ENCODE measurements at regions not wholly inside any gene's neighbourhood (a gene's known extent, or its start where the extent isn't known, plus 50 kb on each side); places are given as distances from the start of the nearest gene placed in this dataset.
A peak's percentile ranks its signal among the peaks of the same experiment; 100 is the strongest.

DNA sequence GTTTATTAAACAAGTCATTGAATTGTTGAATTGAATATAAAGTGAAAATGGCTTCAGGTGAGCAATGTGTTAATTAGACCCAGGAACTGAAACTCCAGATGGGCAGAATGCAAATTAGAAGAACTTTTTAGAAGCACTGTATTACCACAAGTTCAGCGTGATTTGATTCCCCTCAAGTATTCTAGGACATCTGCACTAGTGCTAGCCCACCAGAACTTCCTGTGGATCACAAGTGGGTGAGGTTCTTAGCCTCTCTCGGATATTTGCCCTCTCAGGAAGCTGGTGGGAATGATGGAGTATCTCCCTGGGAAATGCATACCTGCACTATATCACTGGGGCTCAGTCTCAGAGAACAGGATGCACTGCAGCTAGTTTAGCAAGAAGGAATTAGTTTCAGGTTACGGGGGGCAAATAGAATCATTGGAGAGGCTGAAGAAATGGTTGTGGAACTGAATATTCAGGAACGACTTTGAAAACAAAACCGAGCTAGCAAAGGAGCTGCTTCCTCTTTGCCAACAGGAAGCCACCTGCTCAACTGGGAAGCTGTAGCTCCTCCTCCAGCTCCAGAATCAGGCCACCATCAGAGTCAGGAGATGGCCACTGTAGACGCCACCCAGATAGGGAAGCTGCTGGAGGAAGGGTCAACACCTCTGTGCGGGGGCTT is 74.3 kb downstream of the DHCR7 start:
- H3K4me1 Mint-ChIP-seq: peaks cover 20% of the 10 kb centered on the region
- H3K9me3 Mint-ChIP-seq: peaks cover 8% of the 10 kb centered on the region
- Histone ChIP-seq H4K20me1 (replicated peaks; ENCODE audit: insufficient read depth) (no peaks in the 10 kb centered on the region), H3K4me2 (no peak overlapping the region), H3K4me1 (ENCODE audit: insufficient read depth) (peaks cover 9% of the 10 kb centered on the region), H3F3A (replicated peaks; ENCODE audit: low read depth) (no peaks in the 10 kb centered on the region), H3K9me2 (ENCODE audit: insufficient read depth) (no peaks in the 10 kb centered on the region), H3K79me2 (replicated peaks; ENCODE audit: insufficient read depth) (no peaks in the 10 kb centered on the region), H2AFZ (peak overlapping the region; percentile 52), H3K27ac (ENCODE audit: low read depth) (peak overlapping the region; percentile 66; the same call in 1 of the 2 replicates), H3K36me3 (ENCODE audit: insufficient read depth) (no peaks in the 10 kb centered on the region), H3K4me3 (no peak overlapping the region), H3K27me3 (ENCODE audit: insufficient read depth) (no peaks in the 10 kb centered on the region)
- H3K27ac Mint-ChIP-seq: no peak overlapping the region
- H3K27me3 Mint-ChIP-seq (ENCODE audit: insufficient read depth, low read depth, poor library complexity): peaks cover 6% of the 10 kb centered on the region
- no peak overlapping the region for H3K4me3 Mint-ChIP-seq
- DNase-seq (ENCODE audit: low spot score) (peak; percentile 20), ATAC-seq (no peak)
- no peaks in the 10 kb centered on the region for H3K36me3 Mint-ChIP-seq (ENCODE audit: low read depth)
- TF ChIP-seq, protein P1, sequence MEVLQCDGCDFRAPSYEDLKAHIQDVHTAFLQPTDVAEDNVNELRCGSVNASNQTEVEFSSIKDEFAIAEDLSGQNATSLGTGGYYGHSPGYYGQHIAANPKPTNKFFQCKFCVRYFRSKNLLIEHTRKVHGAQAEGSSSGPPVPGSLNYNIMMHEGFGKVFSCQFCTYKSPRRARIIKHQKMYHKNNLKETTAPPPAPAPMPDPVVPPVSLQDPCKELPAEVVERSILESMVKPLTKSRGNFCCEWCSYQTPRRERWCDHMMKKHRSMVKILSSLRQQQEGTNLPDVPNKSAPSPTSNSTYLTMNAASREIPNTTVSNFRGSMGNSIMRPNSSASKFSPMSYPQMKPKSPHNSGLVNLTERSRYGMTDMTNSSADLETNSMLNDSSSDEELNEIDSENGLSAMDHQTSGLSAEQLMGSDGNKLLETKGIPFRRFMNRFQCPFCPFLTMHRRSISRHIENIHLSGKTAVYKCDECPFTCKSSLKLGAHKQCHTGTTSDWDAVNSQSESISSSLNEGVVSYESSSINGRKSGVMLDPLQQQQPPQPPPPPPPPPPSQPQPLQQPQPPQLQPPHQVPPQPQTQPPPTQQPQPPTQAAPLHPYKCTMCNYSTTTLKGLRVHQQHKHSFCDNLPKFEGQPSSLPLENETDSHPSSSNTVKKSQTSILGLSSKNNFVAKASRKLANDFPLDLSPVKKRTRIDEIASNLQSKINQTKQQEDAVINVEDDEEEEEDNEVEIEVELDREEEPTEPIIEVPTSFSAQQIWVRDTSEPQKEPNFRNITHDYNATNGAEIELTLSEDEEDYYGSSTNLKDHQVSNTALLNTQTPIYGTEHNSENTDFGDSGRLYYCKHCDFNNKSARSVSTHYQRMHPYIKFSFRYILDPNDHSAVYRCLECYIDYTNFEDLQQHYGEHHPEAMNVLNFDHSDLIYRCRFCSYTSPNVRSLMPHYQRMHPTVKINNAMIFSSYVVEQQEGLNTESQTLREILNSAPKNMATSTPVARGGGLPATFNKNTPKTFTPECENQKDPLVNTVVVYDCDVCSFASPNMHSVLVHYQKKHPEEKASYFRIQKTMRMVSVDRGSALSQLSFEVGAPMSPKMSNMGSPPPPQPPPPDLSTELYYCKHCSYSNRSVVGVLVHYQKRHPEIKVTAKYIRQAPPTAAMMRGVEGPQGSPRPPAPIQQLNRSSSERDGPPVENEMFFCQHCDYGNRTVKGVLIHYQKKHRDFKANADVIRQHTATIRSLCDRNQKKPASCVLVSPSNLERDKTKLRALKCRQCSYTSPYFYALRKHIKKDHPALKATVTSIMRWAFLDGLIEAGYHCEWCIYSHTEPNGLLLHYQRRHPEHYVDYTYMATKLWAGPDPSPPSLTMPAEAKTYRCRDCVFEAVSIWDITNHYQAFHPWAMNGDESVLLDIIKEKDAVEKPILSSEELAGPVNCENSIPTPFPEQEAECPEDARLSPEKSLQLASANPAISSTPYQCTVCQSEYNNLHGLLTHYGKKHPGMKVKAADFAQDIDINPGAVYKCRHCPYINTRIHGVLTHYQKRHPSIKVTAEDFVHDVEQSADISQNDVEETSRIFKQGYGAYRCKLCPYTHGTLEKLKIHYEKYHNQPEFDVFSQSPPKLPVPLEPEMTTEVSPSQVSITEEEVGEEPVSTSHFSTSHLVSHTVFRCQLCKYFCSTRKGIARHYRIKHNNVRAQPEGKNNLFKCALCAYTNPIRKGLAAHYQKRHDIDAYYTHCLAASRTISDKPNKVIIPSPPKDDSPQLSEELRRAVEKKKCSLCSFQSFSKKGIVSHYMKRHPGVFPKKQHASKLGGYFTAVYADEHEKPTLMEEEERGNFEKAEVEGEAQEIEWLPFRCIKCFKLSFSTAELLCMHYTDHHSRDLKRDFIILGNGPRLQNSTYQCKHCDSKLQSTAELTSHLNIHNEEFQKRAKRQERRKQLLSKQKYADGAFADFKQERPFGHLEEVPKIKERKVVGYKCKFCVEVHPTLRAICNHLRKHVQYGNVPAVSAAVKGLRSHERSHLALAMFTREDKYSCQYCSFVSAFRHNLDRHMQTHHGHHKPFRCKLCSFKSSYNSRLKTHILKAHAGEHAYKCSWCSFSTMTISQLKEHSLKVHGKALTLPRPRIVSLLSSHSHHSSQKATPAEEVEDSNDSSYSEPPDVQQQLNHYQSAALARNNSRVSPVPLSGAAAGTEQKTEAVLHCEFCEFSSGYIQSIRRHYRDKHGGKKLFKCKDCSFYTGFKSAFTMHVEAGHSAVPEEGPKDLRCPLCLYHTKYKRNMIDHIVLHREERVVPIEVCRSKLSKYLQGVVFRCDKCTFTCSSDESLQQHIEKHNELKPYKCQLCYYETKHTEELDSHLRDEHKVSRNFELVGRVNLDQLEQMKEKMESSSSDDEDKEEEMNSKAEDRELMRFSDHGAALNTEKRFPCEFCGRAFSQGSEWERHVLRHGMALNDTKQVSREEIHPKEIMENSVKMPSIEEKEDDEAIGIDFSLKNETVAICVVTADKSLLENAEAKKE (CRISPR knock-in tag; IDR thresholded peaks at IDR 0.05): no peak
- no peak for TF ChIP-seq JUNB (IDR thresholded peaks at IDR 0.05; ENCODE audit: unreplicated experiment)
- TF ChIP-seq POLR2AphosphoS5 (IDR thresholded peaks at IDR 0.05; ENCODE audit: low read depth): no peak
- TF ChIP-seq, protein P2, sequence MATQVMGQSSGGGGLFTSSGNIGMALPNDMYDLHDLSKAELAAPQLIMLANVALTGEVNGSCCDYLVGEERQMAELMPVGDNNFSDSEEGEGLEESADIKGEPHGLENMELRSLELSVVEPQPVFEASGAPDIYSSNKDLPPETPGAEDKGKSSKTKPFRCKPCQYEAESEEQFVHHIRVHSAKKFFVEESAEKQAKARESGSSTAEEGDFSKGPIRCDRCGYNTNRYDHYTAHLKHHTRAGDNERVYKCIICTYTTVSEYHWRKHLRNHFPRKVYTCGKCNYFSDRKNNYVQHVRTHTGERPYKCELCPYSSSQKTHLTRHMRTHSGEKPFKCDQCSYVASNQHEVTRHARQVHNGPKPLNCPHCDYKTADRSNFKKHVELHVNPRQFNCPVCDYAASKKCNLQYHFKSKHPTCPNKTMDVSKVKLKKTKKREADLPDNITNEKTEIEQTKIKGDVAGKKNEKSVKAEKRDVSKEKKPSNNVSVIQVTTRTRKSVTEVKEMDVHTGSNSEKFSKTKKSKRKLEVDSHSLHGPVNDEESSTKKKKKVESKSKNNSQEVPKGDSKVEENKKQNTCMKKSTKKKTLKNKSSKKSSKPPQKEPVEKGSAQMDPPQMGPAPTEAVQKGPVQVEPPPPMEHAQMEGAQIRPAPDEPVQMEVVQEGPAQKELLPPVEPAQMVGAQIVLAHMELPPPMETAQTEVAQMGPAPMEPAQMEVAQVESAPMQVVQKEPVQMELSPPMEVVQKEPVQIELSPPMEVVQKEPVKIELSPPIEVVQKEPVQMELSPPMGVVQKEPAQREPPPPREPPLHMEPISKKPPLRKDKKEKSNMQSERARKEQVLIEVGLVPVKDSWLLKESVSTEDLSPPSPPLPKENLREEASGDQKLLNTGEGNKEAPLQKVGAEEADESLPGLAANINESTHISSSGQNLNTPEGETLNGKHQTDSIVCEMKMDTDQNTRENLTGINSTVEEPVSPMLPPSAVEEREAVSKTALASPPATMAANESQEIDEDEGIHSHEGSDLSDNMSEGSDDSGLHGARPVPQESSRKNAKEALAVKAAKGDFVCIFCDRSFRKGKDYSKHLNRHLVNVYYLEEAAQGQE (IDR thresholded peaks at IDR 0.05; ENCODE audit: unreplicated experiment): no peak
- TF ChIP-seq, protein P3, sequence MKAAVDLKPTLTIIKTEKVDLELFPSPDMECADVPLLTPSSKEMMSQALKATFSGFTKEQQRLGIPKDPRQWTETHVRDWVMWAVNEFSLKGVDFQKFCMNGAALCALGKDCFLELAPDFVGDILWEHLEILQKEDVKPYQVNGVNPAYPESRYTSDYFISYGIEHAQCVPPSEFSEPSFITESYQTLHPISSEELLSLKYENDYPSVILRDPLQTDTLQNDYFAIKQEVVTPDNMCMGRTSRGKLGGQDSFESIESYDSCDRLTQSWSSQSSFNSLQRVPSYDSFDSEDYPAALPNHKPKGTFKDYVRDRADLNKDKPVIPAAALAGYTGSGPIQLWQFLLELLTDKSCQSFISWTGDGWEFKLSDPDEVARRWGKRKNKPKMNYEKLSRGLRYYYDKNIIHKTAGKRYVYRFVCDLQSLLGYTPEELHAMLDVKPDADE (IDR thresholded peaks at IDR 0.05): no peak
- no peak for TF ChIP-seq ZNF331 (CRISPR knock-in tag; IDR thresholded peaks at IDR 0.05; ENCODE audit: low read depth)
- TF ChIP-seq NANOG (IDR thresholded peaks at IDR 0.05; ENCODE audit: borderline replicate concordance): no peak

Measured in GM23338 (cell line).